Nephron (organoid): ENCODE measurements at regions not wholly inside any gene's neighbourhood (a gene's known extent, or its start where the extent isn't known, plus 50 kb on each side); places are given as distances from the start of the nearest gene placed in this dataset.
A peak's percentile ranks its signal among the peaks of the same experiment; 100 is the strongest.

ENCODE experiments used
- H3K27ac Mint-ChIP-seq, 3 experiments: 2 replicates each; pipeline ENCODE4 v1.8.0; 2020; ENCODE audit warnings: mixed read lengths in 3 of 3, mild to moderate bottlenecking in 2 of 3, moderate library complexity in 1 of 3
- H3K27me3 Mint-ChIP-seq: 2 replicates; pipeline ENCODE4 v1.8.0; 2021; ENCODE audit warnings: low read depth, mild to moderate bottlenecking, moderate library complexity, mixed read lengths
- H3K36me3 Mint-ChIP-seq: 2 replicates; pipeline ENCODE4 v1.8.0; 2020; ENCODE audit warnings: low read depth, mixed read lengths
- H3K4me1 Mint-ChIP-seq: 2 replicates; pipeline ENCODE4 v1.8.0; 2020; ENCODE audit warnings: mixed read lengths
- H3K4me3 Mint-ChIP-seq, 3 experiments: 2 replicates each; pipeline ENCODE4 v1.8.0; 2020; ENCODE audit warnings: mild to moderate bottlenecking in 3 of 3, mixed read lengths in 3 of 3, moderate library complexity in 2 of 3
- H3K9me3 Mint-ChIP-seq: 2 replicates; pipeline ENCODE4 v1.8.0; 2020; ENCODE audit warnings: mixed read lengths
- CTCF ChIP-seq, 3 experiments: fragments of 200-600 bp; sonication (generic); IDR thresholded peaks; one replicate each; pipeline ENCODE4 v1.5.0; 2021; ENCODE audit warnings: antibody characterized with exemption in 3 of 3; ENCODE audit not compliant: unreplicated experiment in 3 of 3

GRCh38 chr21:39048574-39048973, 134.7 kb downstream of the PSMG1 start:
- no peaks in the 10 kb centered on the region for H3K27me3 Mint-ChIP-seq
- H3K9me3 Mint-ChIP-seq = no peaks in the 10 kb centered on the region
- TF ChIP-seq CTCF (IDR thresholded peaks at IDR 0.05; ENCODE audit: unreplicated experiment in 3 of 3) = no peak
- peaks cover 22% of the 10 kb centered on the region for H3K4me1 Mint-ChIP-seq
- no peak overlapping the region for H3K4me3 Mint-ChIP-seq
- no peak overlapping the region for H3K27ac Mint-ChIP-seq
- H3K36me3 Mint-ChIP-seq = no peaks in the 10 kb centered on the region

- no peak overlapping the region for H3K4me3 Mint-ChIP-seq
Measured at GRCh38 chr21:39048064-39048463, 135.2 kb downstream of the PSMG1 start.

DNA sequence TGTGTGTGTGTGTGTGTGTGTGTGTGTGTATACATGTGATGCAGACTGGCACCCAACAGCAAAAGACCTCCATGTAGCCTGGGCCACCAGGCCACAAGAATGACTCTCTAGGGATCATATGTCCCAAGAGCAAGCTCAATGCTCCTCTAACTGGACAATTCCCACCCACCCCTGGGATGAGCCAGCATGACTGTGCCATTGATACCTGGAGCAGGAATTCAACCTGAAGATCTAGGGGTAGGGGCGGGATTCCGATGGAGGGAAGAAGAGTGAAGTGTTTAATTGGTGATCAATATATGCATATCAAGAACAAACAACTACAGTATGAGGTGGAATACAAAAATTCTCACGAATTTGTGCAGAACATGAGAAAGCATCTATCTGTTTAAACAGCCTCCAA, 136.2 kb downstream of the PSMG1 start:
- TF ChIP-seq CTCF (IDR thresholded peaks at IDR 0.05; ENCODE audit: unreplicated experiment in 3 of 3) = no peak
- no peaks in the 10 kb centered on the region for H3K36me3 Mint-ChIP-seq

More at GRCh38 chr21:39048064-39048463, 135.2 kb downstream of the PSMG1 start:
- peaks cover 22% of the 10 kb centered on the region for H3K4me1 Mint-ChIP-seq
- no peak for TF ChIP-seq CTCF (IDR thresholded peaks at IDR 0.05; ENCODE audit: unreplicated experiment in 3 of 3)
- no peaks in the 10 kb centered on the region for H3K9me3 Mint-ChIP-seq
- H3K27ac Mint-ChIP-seq = no peak overlapping the region
- no peaks in the 10 kb centered on the region for H3K36me3 Mint-ChIP-seq
- no peaks in the 10 kb centered on the region for H3K27me3 Mint-ChIP-seq

DNA sequence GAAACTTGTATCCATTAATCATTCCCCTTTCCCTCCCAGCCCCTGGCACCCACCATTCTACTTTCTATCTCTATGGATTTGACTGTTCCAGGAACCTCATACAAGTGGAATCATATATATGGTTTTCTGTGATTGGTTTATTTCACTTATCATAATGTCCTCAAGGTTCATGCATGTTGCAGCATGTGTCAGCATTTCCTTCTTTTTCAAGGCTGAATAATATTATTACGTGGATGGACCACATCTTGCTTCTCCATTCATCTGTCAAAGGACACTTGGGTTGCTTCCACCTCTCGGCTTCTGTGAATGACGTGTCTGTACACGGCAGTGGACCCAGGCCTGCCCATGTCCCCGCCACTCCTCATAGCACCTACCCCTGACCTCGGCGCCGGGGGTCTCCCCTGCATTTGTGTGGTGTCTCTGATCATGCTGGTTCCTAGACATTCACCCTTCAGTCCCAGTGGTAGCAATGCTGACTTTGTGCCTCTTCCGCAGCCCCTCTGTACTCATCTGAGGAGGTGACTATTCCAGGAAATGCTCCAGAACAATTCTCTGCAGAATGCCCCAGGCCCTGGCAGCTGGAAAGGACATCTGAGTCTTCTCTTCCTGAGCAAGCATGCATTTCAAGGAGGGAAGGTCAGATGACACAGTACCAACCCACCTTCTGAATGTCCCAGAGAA, 136.9 kb downstream of the PSMG1 start:
- H3K9me3 Mint-ChIP-seq = no peaks in the 10 kb centered on the region
- no peaks in the 10 kb centered on the region for H3K36me3 Mint-ChIP-seq
- no peak overlapping the region for H3K27ac Mint-ChIP-seq
- H3K27me3 Mint-ChIP-seq = no peaks in the 10 kb centered on the region
- no peak overlapping the region for H3K4me3 Mint-ChIP-seq
- no peak for TF ChIP-seq CTCF (IDR thresholded peaks at IDR 0.05; ENCODE audit: unreplicated experiment in 3 of 3)
- peaks cover 19% of the 10 kb centered on the region for H3K4me1 Mint-ChIP-seq

More for the DNA sequence above, 136.2 kb downstream of the PSMG1 start:
- H3K27me3 Mint-ChIP-seq = no peaks in the 10 kb centered on the region
- H3K4me3 Mint-ChIP-seq = no peak overlapping the region
- H3K27ac Mint-ChIP-seq = no peak overlapping the region
- no peaks in the 10 kb centered on the region for H3K9me3 Mint-ChIP-seq
- peaks cover 24% of the 10 kb centered on the region for H3K4me1 Mint-ChIP-seq

DNA sequence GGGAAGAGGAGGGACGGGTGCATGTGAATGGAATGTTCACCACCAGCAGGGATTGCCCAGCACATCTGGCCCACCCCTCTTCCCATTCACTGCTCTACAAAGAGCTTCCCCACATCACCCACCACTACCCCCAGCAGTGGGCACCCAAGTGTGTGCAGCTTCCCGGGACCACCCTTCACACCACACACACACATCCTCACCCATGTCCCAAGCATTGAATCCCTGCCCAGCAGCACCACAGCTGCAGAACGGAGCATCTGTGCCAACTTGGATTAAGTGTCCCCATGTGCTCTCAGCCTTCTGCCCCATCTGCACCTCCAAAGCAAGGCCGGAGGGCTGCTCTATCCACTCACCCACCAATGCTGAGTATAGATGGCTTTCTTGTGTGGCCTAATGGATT, 141.4 kb downstream of the PSMG1 start:
- Mint-ChIP-seq H3K4me3 (no peak overlapping the region), H3K27me3 (peaks cover under 1% of the 10 kb centered on the region), H3K9me3 (no peaks in the 10 kb centered on the region), H3K36me3 (no peaks in the 10 kb centered on the region), H3K27ac (peak overlapping the region in 1 of 3 experiments; percentile 18), H3K4me1 (peaks cover 20% of the 10 kb centered on the region)
- TF ChIP-seq CTCF (IDR thresholded peaks at IDR 0.05; ENCODE audit: unreplicated experiment in 3 of 3) = no peak

DNA sequence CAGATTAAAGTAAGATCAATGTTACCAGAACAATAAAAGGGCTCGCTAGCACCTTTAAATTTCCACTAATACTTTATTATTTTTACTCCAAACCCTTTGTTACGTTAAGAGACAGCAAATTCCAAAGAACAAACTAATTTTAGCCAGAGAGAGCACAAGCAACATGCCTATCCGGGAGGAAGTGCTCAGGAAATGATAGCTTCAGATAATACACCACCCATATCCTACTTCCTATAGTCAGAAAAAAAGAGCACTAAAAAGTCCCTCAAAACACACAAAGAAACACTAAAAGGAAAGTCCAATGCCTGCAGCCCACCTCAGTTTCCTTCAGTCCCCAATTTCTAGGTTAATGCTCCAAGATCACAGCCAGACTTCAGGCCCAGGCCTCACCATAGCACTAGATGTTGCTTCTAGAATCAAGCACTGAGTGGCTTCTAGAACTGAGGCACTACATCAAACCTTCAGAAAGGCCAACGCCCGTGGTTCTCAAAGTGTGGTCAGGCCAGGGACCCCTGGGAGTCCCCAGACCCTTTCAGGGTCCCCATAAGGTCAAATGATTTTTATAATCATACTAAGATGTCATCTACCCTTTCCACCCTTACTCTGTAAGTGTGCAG, 142.6 kb downstream of the PSMG1 start:
- TF ChIP-seq CTCF (IDR thresholded peaks at IDR 0.05; ENCODE audit: unreplicated experiment in 3 of 3) = no peak
- Mint-ChIP-seq H3K4me1 (peaks cover 28% of the 10 kb centered on the region), H3K27me3 (peaks cover 5% of the 10 kb centered on the region), H3K9me3 (no peaks in the 10 kb centered on the region), H3K4me3 (no peak overlapping the region), H3K36me3 (no peaks in the 10 kb centered on the region), H3K27ac (peak overlapping the region; percentile 7 to 61 (median 22))
